GM12878 (cell line): ENCODE measurements at regions not wholly inside any gene's neighbourhood (a gene's known extent, or its start where the extent isn't known, plus 50 kb on each side); places are given as distances from the start of the nearest gene placed in this dataset.

ENCODE experiments used
- ATAC-seq: fragments of 200-7000 bp; cut with Tn5 transposase; 3 replicates; pipeline ENCODE4 v1.9.1; 2020; ENCODE audit warnings: mild to moderate bottlenecking, moderate library complexity
- BruUV-seq: library from RNA; stranded (reverse); fragments of 400-500 nt; replicated peaks from 2 replicates; lab custom pipeline; 2021; lab: Mats Ljungman, UMichigan
- CTCF ChIA-PET: fragments of 300-600 bp; sonication (Branson Sonifier 250); formaldehyde crosslinking; extraction: SDS; loops from one replicate; lab custom pipeline; 2021; ENCODE audit warnings: inconsistent platforms; lab: Yijun Ruan, JAX
- POLR2A ChIA-PET: fragments of 350-600 bp; formaldehyde crosslinking; extraction: SDS; loops from one replicate; lab custom pipeline; 2021; ENCODE audit warnings: inconsistent platforms; lab: Charles Lee
- RAD21 ChIA-PET: fragments of 300-600 bp; sonication (Branson Sonifier 250); formaldehyde crosslinking; loops from one replicate; lab custom pipeline; 2023; ENCODE audit warnings: antibody characterized with exemption; ENCODE audit not compliant: unreplicated experiment; lab: Charles Lee
- SMC1A ChIA-PET: fragments of 300-600 bp; sonication (Branson Sonifier 250); formaldehyde crosslinking; loops from one replicate; lab custom pipeline; 2023; ENCODE audit not compliant: unreplicated experiment, uncharacterized antibody; lab: Charles Lee
- DNase-seq: peaks from one replicate; pipeline ENCODE4 v3.0.0-alpha.2; 2011; ENCODE audit warnings: low read depth, low spot score
- FAIRE-seq: peaks from 3 replicates; lab custom pipeline; 2011; peaks lifted over from hg19 to GRCh38; lab: Jason Lieb, UNC
- H2AFZ ChIP-seq: 2 replicates; pipeline ENCODE4 v1.6.0; 2011; ENCODE audit warnings: low read depth, low read length, control low read depth; ENCODE audit not compliant: control insufficient read depth
- H3K27ac ChIP-seq: 2 replicates; pipeline ENCODE4 v1.5.1; 2011; ENCODE audit warnings: control low read depth; ENCODE audit not compliant: control insufficient read depth, insufficient read depth
- H3K27me3 ChIP-seq, 2 experiments: replicated peaks in 1 of 2; 2 replicates each; pipeline versions ENCODE4 v1.6.0 to v1.6.1; 2011; ENCODE audit warnings: low read length in 1 of 2; ENCODE audit not compliant: control insufficient read depth in 2 of 2, insufficient read depth in 2 of 2
- H3K36me3 ChIP-seq, 2 experiments: 2 replicates each; pipeline ENCODE4 v1.5.1; 2011; ENCODE audit warnings: low read length in 1 of 2; ENCODE audit not compliant: control insufficient read depth in 2 of 2, insufficient read depth in 2 of 2
- H3K4me1 ChIP-seq: 2 replicates; pipeline ENCODE4 v1.6.1; 2011; ENCODE audit warnings: mild to moderate bottlenecking, low read length, moderate library complexity, mixed read lengths; ENCODE audit not compliant: control insufficient read depth, insufficient read depth
- H3K4me2 ChIP-seq: 2 replicates; pipeline ENCODE4 v1.6.0; 2011; ENCODE audit warnings: control low read depth; ENCODE audit not compliant: control insufficient read depth, insufficient read depth
- H3K4me3 ChIP-seq: fragments of 200-600 bp; sonication (generic); 2 replicates; pipeline ENCODE4 v1.5.1; 2016
- H3K79me2 ChIP-seq: 2 replicates; pipeline ENCODE4 v1.6.0; 2011; ENCODE audit warnings: low read length; ENCODE audit not compliant: control insufficient read depth, insufficient read depth
- H3K9ac ChIP-seq: 2 replicates; pipeline ENCODE4 v1.8.0; 2011; ENCODE audit warnings: low read length, control low read depth, mixed read lengths; ENCODE audit not compliant: control insufficient read depth, insufficient read depth
- H3K9me3 ChIP-seq: replicated peaks from 3 replicates; pipeline ENCODE4 v1.5.1; 2011; ENCODE audit warnings: mild to moderate bottlenecking, low read length; ENCODE audit not compliant: control insufficient read depth, insufficient read depth
- H4K20me1 ChIP-seq: 2 replicates; pipeline ENCODE4 v1.6.0; 2011; ENCODE audit not compliant: control insufficient read depth, insufficient read depth
- MLLT1 ChIP-seq: fragments of 450-650 bp; IDR thresholded peaks from 2 replicates; pipeline ENCODE4 v1.6.1; 2016; ENCODE audit warnings: mild to moderate bottlenecking
- MYC ChIP-seq: IDR thresholded peaks from 2 replicates; pipeline ENCODE4 v1.6.1; 2011; ENCODE audit warnings: mild to moderate bottlenecking, low read length, moderate library complexity, inconsistent platforms; ENCODE audit not compliant: insufficient read depth, insufficient replicate concordance, insufficient read length, severe bottlenecking
- NFYA ChIP-seq: IDR thresholded peaks from 2 replicates; pipeline ENCODE4 v1.6.1; 2011; ENCODE audit warnings: low read depth, mild to moderate bottlenecking, low read length, improper control_type of control experiment, borderline replicate concordance
- NKRF ChIP-seq: fragments of 450-650 bp; conservative IDR thresholded peaks from 2 replicates; pipeline ENCODE4 v1.6.1; 2017; ENCODE audit warnings: mild to moderate bottlenecking, moderate library complexity
- NR2C1 ChIP-seq: fragments of 450-650 bp; IDR thresholded peaks from 2 replicates; pipeline ENCODE4 v1.6.1; 2017; ENCODE audit warnings: antibody characterized with exemption, mild to moderate bottlenecking, moderate library complexity
- NR2F1 ChIP-seq: fragments of 450-650 bp; conservative IDR thresholded peaks from 2 replicates; pipeline ENCODE4 v1.6.1; 2017; ENCODE audit warnings: mild to moderate bottlenecking
- NRF1 ChIP-seq: conservative IDR thresholded peaks from 2 replicates; pipeline ENCODE4 v1.6.1; 2011; ENCODE audit warnings: mild to moderate bottlenecking, low read depth, low read length, improper control_type of control experiment
- RELA ChIP-seq: fragments of 450-650 bp; IDR thresholded peaks from 2 replicates; pipeline ENCODE4 v1.8.0; 2014; ENCODE audit warnings: borderline replicate concordance; ENCODE audit not compliant: partially characterized antibody
- ZBTB40 ChIP-seq: fragments of 450-650 bp; IDR thresholded peaks from 2 replicates; pipeline ENCODE4 v1.6.1; 2016; ENCODE audit warnings: mild to moderate bottlenecking, moderate library complexity, borderline replicate concordance
- ZNF24 ChIP-seq: fragments of 450-650 bp; IDR thresholded peaks from 2 replicates; pipeline ENCODE4 v1.6.1; 2017; ENCODE audit warnings: antibody characterized with exemption, mild to moderate bottlenecking
- ZNF687 ChIP-seq: fragments of 450-650 bp; IDR thresholded peaks from 2 replicates; pipeline ENCODE4 v1.6.1; 2017; ENCODE audit warnings: mild to moderate bottlenecking, moderate library complexity
- WGBS: methylation state at CpG from one replicate; pipeline ENCODE4 v1.1.6; 2016; ENCODE audit warnings: low lambda C conversion rate; ENCODE audit not compliant: insufficient replicate concordance, insufficient coverage; ENCODE audit errors: missing lambda C conversion rate; 5-methylcytosine and 5-hydroxymethylcytosine counted together
- in situ Hi-C: fragments of 300-500 bp; cut with MboI; formaldehyde crosslinking; loops from 9 replicates; pipeline ENCODE4 v1.14.3; 2018; ENCODE audit warnings: mixed read lengths
- intact Hi-C: fragments of 100-400 bp; cut with micrococcal nuclease; formaldehyde crosslinking; loops from one replicate; pipeline ENCODE4 v1.14.2; 2022; ENCODE audit not compliant: unreplicated experiment

GRCh38 chr4:64903986-64904385 lies 494.7 kb upstream of the TECRL start:
- in situ Hi-C loops, result no loop called here
- BruUV-seq, result no TSS peak
- CTCF ChIA-PET, result interaction anchor here (0.7 kb wide), 1 partner anchor 19 kb away, joined by 3 read pairs; no protein-coding TSS in a partner anchor
- TF ChIP-seq RELA (no peak), NR2F1 (no peak), MYC (no peak), ZNF24 (no peak), NKRF (no peak), ZNF687 (no peak), ZBTB40 (no peak), NR2C1 (no peak), NFYA (no peak), MLLT1 (no peak), NRF1 (no peak)

More at GRCh38 chr4:64903986-64904385, 494.7 kb upstream of the TECRL start:
- no peak for FAIRE-seq
- intact Hi-C loops, result no loop called here
- Histone ChIP-seq H3K4me1 (no peaks in the 10 kb centered on the region), H2AFZ (no peak overlapping the region), H3K27ac (no peak overlapping the region), H3K9me3 (no peaks in the 10 kb centered on the region), H3K9ac (no peak overlapping the region), H3K27me3 (no peaks in the 10 kb centered on the region), H4K20me1 (no peaks in the 10 kb centered on the region), H3K4me2 (no peak overlapping the region), H3K36me3 (no peaks in the 10 kb centered on the region), H3K79me2 (no peaks in the 10 kb centered on the region), H3K4me3 (no peak overlapping the region)
- no peak for DNase-seq
- POLR2A ChIA-PET, result no interaction called here
- 3% methylated on average over 2 of the region's 2 CpGs for WGBS
- RAD21 ChIA-PET, result no interaction called here
- SMC1A ChIA-PET, result no interaction called here
- ATAC-seq, result no peak
